ENCODE measurements at regions not wholly inside any gene's neighbourhood (a gene's known extent, or its start where the extent isn't known, plus 50 kb on each side); places are given as distances from the start of the nearest gene placed in this dataset.

DNA sequence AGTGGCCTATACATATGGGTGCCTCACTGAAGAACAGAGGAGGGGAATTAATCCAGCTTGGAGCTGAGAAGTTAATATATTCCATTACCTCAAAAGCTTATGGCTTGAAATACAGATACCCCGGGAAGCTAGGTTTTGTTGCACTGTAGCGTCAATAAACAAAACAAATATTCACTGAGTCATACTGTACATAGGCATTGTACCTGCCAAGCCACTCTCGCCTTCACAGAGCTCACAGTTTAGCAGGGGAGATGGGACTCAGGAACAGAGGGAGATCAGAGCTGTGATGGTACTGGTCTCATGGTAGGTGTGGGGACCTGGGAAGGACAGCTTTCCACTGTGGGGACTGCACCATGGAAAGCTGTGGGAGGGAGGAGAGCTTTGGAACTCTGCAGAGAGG, 111.2 kb upstream of the ST6GAL2 start:
- Mint-ChIP-seq H3K27ac (no peak overlapping the region), H3K27me3 (no peaks in the 10 kb centered on the region), H3K4me3 (no peak overlapping the region), H3K9me3 (ENCODE audit: insufficient read depth) (no peaks in the 10 kb centered on the region), H3K4me1 (no peaks in the 10 kb centered on the region)
- no peak overlapping the region for H3K27ac ChIP-seq (ENCODE audit: low read length in 2 of 2)
- CTCF ChIA-PET, result no interaction called here
- H3K27me3 ChIP-seq (replicated peaks in 1 of 4; ENCODE audit: control extremely low read depth in 1 of 4, control insufficient read depth in 3 of 4, insufficient read depth in 4 of 4, low read length in 3 of 4), result no peaks in the 10 kb centered on the region
- no peak for DNase-seq
- POLR2A ChIA-PET, result no interaction called here
- H3K4me1 ChIP-seq (ENCODE audit: control insufficient read depth in 2 of 2, insufficient read depth in 2 of 2, low read length in 2 of 2), result no peaks in the 10 kb centered on the region
- WGBS (ENCODE audit: insufficient coverage), result 100% methylated on average over 1 of the region's 3 CpGs
- ATAC-seq (ENCODE audit: low read depth), result no peak
- H3K9ac ChIP-seq (ENCODE audit: low read length), result no peak overlapping the region
- H3K4me3 ChIP-seq (ENCODE audit: control extremely low read depth in 1 of 5, extremely low read depth in 1 of 5, insufficient read depth in 1 of 5, low read depth in 2 of 5, low read length in 4 of 5), result no peak overlapping the region
- no peaks in the 10 kb centered on the region for H3K79me2 ChIP-seq (ENCODE audit: control insufficient read depth, insufficient read depth, low read length)
- no peak overlapping the region for H3K4me2 ChIP-seq (replicated peaks; ENCODE audit: low read depth, low read length, poor library complexity, severe bottlenecking)
- peaks cover 0 to 15% (median 1%) of the 10 kb centered on the region in 3 donors for H3K9me3 ChIP-seq (ENCODE audit: control extremely low read depth in 1 of 3, control insufficient read depth in 2 of 3, insufficient read depth in 1 of 3, low read length in 2 of 3)
- H4K20me1 ChIP-seq (ENCODE audit: control insufficient read depth, insufficient read depth, low read length, poor library complexity, severe bottlenecking), result no peaks in the 10 kb centered on the region
- TF ChIP-seq EZH2 (IDR thresholded peaks at IDR 0.05; ENCODE audit: borderline replicate concordance, insufficient read depth, low read depth, low read length, poor library complexity, severe bottlenecking), result no peak
- TF ChIP-seq, protein P1, sequence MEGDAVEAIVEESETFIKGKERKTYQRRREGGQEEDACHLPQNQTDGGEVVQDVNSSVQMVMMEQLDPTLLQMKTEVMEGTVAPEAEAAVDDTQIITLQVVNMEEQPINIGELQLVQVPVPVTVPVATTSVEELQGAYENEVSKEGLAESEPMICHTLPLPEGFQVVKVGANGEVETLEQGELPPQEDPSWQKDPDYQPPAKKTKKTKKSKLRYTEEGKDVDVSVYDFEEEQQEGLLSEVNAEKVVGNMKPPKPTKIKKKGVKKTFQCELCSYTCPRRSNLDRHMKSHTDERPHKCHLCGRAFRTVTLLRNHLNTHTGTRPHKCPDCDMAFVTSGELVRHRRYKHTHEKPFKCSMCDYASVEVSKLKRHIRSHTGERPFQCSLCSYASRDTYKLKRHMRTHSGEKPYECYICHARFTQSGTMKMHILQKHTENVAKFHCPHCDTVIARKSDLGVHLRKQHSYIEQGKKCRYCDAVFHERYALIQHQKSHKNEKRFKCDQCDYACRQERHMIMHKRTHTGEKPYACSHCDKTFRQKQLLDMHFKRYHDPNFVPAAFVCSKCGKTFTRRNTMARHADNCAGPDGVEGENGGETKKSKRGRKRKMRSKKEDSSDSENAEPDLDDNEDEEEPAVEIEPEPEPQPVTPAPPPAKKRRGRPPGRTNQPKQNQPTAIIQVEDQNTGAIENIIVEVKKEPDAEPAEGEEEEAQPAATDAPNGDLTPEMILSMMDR (IDR thresholded peaks at IDR 0.05), result no peak
- intact Hi-C loops (cut with micrococcal nuclease), result no loop called here
- no peak overlapping the region for H2AFZ ChIP-seq (ENCODE audit: insufficient read depth, low read depth, low read length, poor library complexity, severe bottlenecking)
- H3K36me3 ChIP-seq (replicated peaks in 1 of 2; ENCODE audit: control extremely low read depth in 1 of 2, control insufficient read depth in 1 of 2, extremely low read depth in 1 of 2, insufficient read depth in 2 of 2, low read length in 1 of 2), result no peaks in the 10 kb centered on the region

DNA sequence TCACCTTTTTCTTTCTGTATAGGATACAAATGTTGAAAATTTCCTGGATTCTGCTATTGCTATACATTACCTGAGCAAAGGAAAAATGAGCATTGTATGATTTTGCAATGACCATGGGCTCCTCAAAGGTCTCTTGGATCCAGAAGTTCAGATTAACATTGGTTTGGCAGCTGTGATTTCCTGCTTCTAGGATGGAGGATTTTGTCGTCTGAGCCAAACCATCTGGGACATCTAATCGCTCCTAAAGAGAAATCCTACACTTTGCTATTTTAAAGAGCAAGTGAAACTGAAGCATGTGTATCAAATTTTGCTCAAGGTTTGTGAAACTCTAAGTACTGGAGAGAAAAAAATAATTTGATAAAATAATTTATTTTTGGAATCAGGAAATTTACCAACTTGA, 115.1 kb upstream of the ST6GAL2 start:
- Histone ChIP-seq H3K4me1 (ENCODE audit: control insufficient read depth in 2 of 2, insufficient read depth in 2 of 2, low read length in 2 of 2) (no peaks in the 10 kb centered on the region), H3K4me2 (replicated peaks; ENCODE audit: low read depth, low read length, poor library complexity, severe bottlenecking) (no peak overlapping the region), H3K79me2 (ENCODE audit: control insufficient read depth, insufficient read depth, low read length) (no peaks in the 10 kb centered on the region), H3K36me3 (replicated peaks in 1 of 2; ENCODE audit: control extremely low read depth in 1 of 2, control insufficient read depth in 1 of 2, extremely low read depth in 1 of 2, insufficient read depth in 2 of 2, low read length in 1 of 2) (no peaks in the 10 kb centered on the region), H4K20me1 (ENCODE audit: control insufficient read depth, insufficient read depth, low read length, poor library complexity, severe bottlenecking) (no peaks in the 10 kb centered on the region), H3K9me3 (ENCODE audit: control extremely low read depth in 1 of 3, control insufficient read depth in 2 of 3, insufficient read depth in 1 of 3, low read length in 2 of 3) (peaks cover 0 to 9% (median 0%) of the 10 kb centered on the region in 3 donors), H3K27me3 (replicated peaks in 1 of 4; ENCODE audit: control extremely low read depth in 1 of 4, control insufficient read depth in 3 of 4, insufficient read depth in 4 of 4, low read length in 3 of 4) (no peaks in the 10 kb centered on the region), H2AFZ (ENCODE audit: insufficient read depth, low read depth, low read length, poor library complexity, severe bottlenecking) (no peak overlapping the region), H3K27ac (ENCODE audit: low read length in 2 of 2) (no peak overlapping the region), H3K9ac (ENCODE audit: low read length) (no peak overlapping the region), H3K4me3 (ENCODE audit: control extremely low read depth in 1 of 5, extremely low read depth in 1 of 5, insufficient read depth in 1 of 5, low read depth in 2 of 5, low read length in 4 of 5) (no peak overlapping the region)
- no peaks in the 10 kb centered on the region for H3K27me3 Mint-ChIP-seq
- ChIA-PET CTCF (no interaction called here), POLR2A (no interaction called here)
- no peak for DNase-seq
- TF ChIP-seq EZH2 (IDR thresholded peaks at IDR 0.05; ENCODE audit: borderline replicate concordance, insufficient read depth, low read depth, low read length, poor library complexity, severe bottlenecking), result no peak
- TF ChIP-seq, protein P1 (IDR thresholded peaks at IDR 0.05), result no peak
- intact Hi-C loops (cut with micrococcal nuclease), result no loop called here
- ATAC-seq (ENCODE audit: low read depth), result no peak
- WGBS (ENCODE audit: insufficient coverage), result no CpG with 5 or more reads among the region's 2 CpGs
- no peak overlapping the region for H3K4me3 Mint-ChIP-seq
- no peaks in the 10 kb centered on the region for H3K9me3 Mint-ChIP-seq (ENCODE audit: insufficient read depth)
- no peaks in the 10 kb centered on the region for H3K4me1 Mint-ChIP-seq
- no peak overlapping the region for H3K27ac Mint-ChIP-seq

Data from B cell (primary cell).